GM18505 (cell line): ENCODE measurements at regions not wholly inside any gene's neighbourhood (a gene's known extent, or its start where the extent isn't known, plus 50 kb on each side); places are given as distances from the start of the nearest gene placed in this dataset.
"Not testable (repeated sequence)": the region's sequence is repeated elsewhere in the genome, so short reads cannot be mapped to it uniquely, and the experiment has no call there.

Experiments
- ATAC-seq: cut with Tn5 transposase; IDR thresholded peaks from one replicate; pipeline ENCODE4 v1.9.1; 2021; ENCODE audit not compliant: unreplicated experiment

DNA sequence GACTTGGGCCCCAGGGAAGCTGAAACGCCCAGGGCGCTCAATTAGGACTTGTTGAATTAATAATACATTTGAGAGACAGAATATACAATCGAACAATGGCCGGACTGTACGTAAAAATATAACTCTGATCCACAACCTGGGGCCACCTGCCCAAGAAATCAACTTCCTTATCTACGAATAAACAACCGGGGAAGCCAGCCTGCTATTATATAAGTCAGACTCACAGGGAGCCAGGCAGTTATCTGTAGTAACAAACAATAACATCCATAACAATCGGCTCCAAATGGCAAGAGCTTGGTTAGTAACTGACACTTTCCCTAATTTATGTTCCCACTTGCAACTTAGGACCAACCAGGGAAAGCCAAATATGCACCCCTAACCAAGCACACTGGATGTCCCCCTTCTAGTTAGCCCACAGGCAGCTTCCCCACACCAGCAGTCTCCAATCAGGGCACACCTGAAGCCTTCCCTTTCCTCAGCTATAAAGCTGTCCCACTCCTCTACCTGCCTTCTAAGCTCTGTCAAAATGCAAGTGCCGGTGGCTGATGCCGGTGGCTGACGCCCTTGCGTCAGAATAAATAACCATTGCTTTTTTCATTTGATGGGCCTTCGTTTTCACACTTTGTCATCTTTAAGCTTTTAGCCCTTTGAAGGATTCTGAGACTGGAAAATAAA is 135.2 kb downstream of the FAM72B start:
- not testable (repeated sequence) for ATAC-seq

DNA sequence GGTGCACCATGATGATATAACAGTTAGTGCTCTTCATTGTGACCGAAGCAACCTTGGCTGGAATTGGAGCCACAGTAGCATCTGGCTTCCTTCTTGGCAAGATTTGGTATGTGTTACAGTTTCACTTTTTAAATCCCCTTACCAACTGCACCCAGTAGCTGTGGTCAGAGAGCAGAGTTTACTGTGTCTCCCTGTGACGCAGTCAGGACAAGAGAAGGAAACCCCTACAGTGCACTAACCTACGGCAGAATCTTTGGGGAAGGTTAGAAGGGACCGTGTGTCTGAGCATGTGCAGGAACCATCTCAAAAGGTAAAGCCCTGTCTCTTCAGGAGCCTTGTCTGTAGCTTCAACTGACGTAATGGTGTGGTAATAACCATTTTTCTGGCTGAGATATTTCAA is 134.0 kb downstream of the FAM72B start:
- ATAC-seq, result not testable (repeated sequence)

DNA sequence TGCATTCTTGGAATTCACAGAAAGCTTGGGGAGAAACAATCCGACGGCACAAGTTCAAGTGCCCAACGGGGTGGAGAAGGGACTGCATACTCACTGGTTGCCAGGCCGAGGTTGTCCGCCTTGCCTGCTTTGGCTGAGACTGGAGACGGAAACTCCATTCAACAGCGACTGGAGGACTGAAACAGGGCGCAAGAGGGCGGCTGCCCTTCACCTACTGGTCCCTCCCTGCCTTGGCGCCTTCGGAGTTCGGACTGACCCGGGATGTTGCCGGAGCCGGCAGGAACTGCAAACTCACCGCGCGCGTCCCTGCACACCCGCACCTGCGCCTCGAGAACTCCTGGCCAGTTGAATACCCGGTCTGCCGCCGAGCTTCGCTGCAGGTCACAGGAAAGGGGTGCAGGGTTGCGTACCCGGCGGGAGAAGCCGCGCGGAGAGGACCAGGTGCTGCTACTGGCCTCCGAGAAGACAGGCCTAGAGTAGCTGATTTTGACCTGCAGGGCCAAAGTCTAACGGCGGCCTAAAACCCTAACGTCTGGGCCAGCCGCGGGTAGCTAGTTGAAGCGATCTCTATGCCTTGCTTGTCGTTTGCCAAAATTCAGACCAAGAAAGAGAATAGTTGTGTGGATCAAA is 132.9 kb downstream of the FAM72B start:
- not testable (repeated sequence) for ATAC-seq

- ATAC-seq, result not testable (repeated sequence)
Observed at GRCh38 chr1:121052081-121052660, 132.0 kb downstream of the FAM72B start.

DNA sequence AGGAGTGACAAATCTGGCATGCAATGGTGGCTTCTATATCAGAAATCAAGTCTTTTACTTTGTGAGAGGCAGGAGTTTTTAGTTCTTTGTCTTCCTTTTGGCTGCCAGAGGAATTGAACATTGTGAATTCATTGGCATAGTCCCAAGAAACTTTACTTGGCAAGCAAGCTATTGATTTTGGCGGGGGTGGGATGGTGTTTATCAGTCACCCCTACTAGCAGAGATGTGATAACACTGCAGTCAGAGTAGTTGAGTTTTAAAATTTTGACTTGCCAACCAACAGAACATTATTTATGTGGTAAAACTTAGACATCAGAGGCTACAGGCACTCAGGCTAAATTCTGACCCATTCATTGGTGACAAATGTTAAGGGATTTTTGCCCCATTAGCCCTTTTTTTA is 129.2 kb downstream of the FAM72B start:
- not testable (repeated sequence) for ATAC-seq

GRCh38 chr1:121066925-121067324 is 117.2 kb downstream of the FAM72B start:
- ATAC-seq, result not testable (repeated sequence)

- ATAC-seq, result not testable (repeated sequence)
Observed at GRCh38 chr1:121068738-121069499, 115.2 kb downstream of the FAM72B start.

DNA sequence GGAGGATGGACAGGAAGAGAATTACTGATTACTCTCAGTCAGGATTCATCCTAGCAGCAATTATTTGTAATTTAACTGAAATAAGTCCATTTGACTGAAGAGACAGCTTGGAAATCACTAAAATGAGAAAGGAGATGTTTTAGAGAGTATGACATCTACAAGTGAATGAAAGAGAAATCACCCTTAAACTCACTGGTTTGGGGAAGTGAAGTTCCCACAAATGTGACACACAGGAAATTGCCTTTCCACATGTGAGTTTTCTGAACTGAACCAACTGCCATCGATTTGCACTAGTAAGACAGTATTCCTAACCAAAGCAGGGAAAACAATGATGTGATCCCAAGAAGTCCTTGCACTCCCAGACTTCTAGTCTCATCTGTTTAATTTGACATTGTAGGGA is 110.3 kb downstream of the FAM72B start:
- ATAC-seq, result not testable (repeated sequence)

- not testable (repeated sequence) for ATAC-seq
Observed at GRCh38 chr1:121075254-121075805, 108.8 kb downstream of the FAM72B start.

- ATAC-seq, result peak; percentile 92
Observed at GRCh38 chr1:121076674-121077073, 107.5 kb downstream of the FAM72B start.

DNA sequence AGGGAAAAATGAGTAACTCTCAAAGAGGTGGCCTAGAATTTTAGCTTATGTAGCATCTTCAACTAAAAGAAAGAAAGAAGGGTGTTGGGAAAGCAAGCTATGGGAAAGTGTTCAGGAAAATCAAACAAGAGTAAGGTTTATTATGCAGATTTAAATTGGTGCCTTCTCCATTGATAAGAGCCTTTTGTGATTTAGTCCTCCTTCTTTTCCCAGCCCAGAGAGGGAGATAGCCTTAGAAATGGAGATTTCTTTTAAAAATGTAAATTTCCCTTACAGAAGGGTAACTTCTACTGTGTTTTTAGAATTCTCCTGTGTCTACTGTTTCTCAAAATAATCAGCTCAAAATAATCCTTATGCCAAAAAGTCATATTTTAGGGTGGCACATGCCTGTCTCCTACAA is 104.5 kb downstream of the FAM72B start:
- not testable (repeated sequence) for ATAC-seq

- ATAC-seq, result not testable (repeated sequence)
Observed at GRCh38 chr1:121080197-121080903, 103.8 kb downstream of the FAM72B start.

GRCh38 chr1:121080904-121081264 is 103.3 kb downstream of the FAM72B start:
- not testable (repeated sequence) for ATAC-seq

GRCh38 chr1:121081625-121082199 is 102.4 kb downstream of the FAM72B start:
- ATAC-seq, result not testable (repeated sequence)

- ATAC-seq, result not testable (repeated sequence)
Observed at GRCh38 chr1:121082995-121083394, 101.1 kb downstream of the FAM72B start.

DNA sequence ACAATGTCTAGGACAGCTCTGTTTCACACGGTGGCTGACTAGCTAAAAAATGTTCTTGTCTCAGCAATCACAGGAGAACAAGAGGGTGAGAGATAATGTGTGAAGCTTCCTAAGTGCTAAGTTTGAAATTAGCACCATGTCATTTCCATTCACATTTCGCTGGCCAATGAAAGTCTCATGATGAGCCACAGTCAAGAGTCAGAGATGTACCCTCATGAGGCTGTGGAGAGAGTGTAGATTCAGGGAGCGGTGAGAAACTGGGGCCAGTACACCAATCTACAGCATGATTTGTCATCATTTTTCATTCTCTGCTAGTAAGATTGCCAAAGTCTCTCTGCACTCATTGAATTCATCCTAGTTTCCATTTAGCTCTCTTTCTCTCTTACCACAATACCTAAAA is 97.9 kb downstream of the FAM72B start:
- not testable (repeated sequence) for ATAC-seq

GRCh38 chr1:121087221-121087620 is 96.9 kb downstream of the FAM72B start:
- ATAC-seq, result not testable (repeated sequence)

- not testable (repeated sequence) for ATAC-seq
Observed at GRCh38 chr1:121088568-121088967, 95.6 kb downstream of the FAM72B start.

GRCh38 chr1:121092329-121092968 is 91.7 kb downstream of the FAM72B start:
- not testable (repeated sequence) for ATAC-seq
